Ovary (tissue), 3 donors: ENCODE measurements at regions not wholly inside any gene's neighbourhood (a gene's known extent, or its start where the extent isn't known, plus 50 kb on each side); places are given as distances from the start of the nearest gene placed in this dataset.

Experiments used
- POLR2A ChIP-seq: fragments of 450-650 bp; IDR thresholded peaks from one replicate; pipeline ENCODE4 v1.6.1; 2017; ENCODE audit warnings: antibody characterized with exemption, mild to moderate bottlenecking, moderate library complexity
- TF ChIP-seq, protein P1 (sequence below), 3 donors: fragments of 450-650 bp in 2 of 3; fragments of 200-600 bp in 1 of 3; IDR thresholded peaks; one replicate each; pipeline versions ENCODE4 v1.5.1 to v1.8.0; 2016 to 2022; ENCODE audit warnings: antibody characterized with exemption in 3 of 3, mild to moderate bottlenecking in 1 of 3
- donor health status: DM: no; HTN: no; CAD: no.

DNA sequence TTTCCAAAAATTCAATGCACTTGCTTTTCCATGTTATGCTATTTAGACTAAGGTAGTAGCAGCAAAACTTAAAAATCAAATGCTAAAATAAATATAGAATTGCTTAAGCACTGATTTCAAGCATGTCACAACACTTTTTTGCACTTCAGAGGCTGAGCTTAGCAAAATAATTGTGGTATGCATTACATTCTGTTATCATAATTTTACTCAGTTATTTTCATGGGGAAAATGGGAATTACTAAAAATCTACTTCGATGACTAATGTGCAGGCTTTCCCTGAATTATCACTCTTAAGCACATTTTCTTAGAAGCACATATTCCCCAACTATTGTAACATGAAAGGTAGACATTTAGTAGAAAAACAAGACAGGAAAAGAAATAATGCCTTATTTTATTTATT, 322.4 kb upstream of the CBLB start:
- TF ChIP-seq, protein P1, sequence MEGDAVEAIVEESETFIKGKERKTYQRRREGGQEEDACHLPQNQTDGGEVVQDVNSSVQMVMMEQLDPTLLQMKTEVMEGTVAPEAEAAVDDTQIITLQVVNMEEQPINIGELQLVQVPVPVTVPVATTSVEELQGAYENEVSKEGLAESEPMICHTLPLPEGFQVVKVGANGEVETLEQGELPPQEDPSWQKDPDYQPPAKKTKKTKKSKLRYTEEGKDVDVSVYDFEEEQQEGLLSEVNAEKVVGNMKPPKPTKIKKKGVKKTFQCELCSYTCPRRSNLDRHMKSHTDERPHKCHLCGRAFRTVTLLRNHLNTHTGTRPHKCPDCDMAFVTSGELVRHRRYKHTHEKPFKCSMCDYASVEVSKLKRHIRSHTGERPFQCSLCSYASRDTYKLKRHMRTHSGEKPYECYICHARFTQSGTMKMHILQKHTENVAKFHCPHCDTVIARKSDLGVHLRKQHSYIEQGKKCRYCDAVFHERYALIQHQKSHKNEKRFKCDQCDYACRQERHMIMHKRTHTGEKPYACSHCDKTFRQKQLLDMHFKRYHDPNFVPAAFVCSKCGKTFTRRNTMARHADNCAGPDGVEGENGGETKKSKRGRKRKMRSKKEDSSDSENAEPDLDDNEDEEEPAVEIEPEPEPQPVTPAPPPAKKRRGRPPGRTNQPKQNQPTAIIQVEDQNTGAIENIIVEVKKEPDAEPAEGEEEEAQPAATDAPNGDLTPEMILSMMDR (IDR thresholded peaks at IDR 0.05) = no peak
- TF ChIP-seq POLR2A = no peak
